ENCODE measurements at regions not wholly inside any gene's neighbourhood (a gene's known extent, or its start where the extent isn't known, plus 50 kb on each side); places are given as distances from the start of the nearest gene placed in this dataset.

- no peak for DNase-seq (ENCODE audit: low read depth in 1 of 2, low spot score in 1 of 2)
- no peaks in the 10 kb centered on the region for H3K4me1 ChIP-seq
- ATAC-seq: no peak
- WGBS (ENCODE audit: missing lambda C conversion rate): 21% methylated on average over 2 of the region's 2 CpGs
- H3K4me2 ChIP-seq: no peak overlapping the region
- no peak overlapping the region for H3K27ac ChIP-seq
- TF ChIP-seq NFE2L2 (conservative IDR thresholded peaks at IDR 0.05; ENCODE audit: low read length): no peak
- FAIRE-seq: no peak
- H3K4me3 ChIP-seq: no peak overlapping the region
- CTCF ChIA-PET: interaction anchor here (0.8 kb wide), 1 partner anchor 18 kb away, joined by 3 read pairs; no protein-coding TSS in a partner anchor
- POLR2A ChIA-PET: no interaction called here
- H3K9me3 ChIP-seq: no peaks in the 10 kb centered on the region
Observed at GRCh38 chr10:51007781-51008180, 66.5 kb upstream of the PRKG1 start.

GRCh38 chr10:51008346-51008745, 65.9 kb upstream of the PRKG1 start:
- Histone ChIP-seq H3K4me2 (no peak overlapping the region), H3K4me1 (no peaks in the 10 kb centered on the region), H3K27ac (no peak overlapping the region), H3K4me3 (no peak overlapping the region), H3K9me3 (no peaks in the 10 kb centered on the region)
- POLR2A ChIA-PET: no interaction called here
- WGBS (ENCODE audit: missing lambda C conversion rate): 13% methylated on average over 3 of the region's 3 CpGs
- FAIRE-seq (no peak), ATAC-seq (no peak), DNase-seq (ENCODE audit: low read depth in 1 of 2, low spot score in 1 of 2) (no peak)
- TF ChIP-seq EP300 (IDR thresholded peaks at IDR 0.05) (no peak), NPAS2 (CRISPR knock-in tag; IDR thresholded peaks at IDR 0.05; ENCODE audit: borderline replicate concordance) (no peak), ZSCAN20 (CRISPR knock-in tag; IDR thresholded peaks at IDR 0.05) (no peak), GATA3 (IDR thresholded peaks at IDR 0.05; ENCODE audit: borderline replicate concordance) (no peak), KDM5A (IDR thresholded peaks at IDR 0.05) (no peak), NFE2L2 (conservative IDR thresholded peaks at IDR 0.05; ENCODE audit: low read length) (no peak), RCOR1 (IDR thresholded peaks at IDR 0.05; ENCODE audit: low read depth, low read length) (no peak), HOXB5 (CRISPR knock-in tag; IDR thresholded peaks at IDR 0.05) (no peak), EHF (CRISPR knock-in tag; IDR thresholded peaks at IDR 0.05) (no peak), MYC (IDR thresholded peaks at IDR 0.05; ENCODE audit: borderline replicate concordance, low read length) (no peak), HES2 (IDR thresholded peaks at IDR 0.05) (no peak), NR3C1 (IDR thresholded peaks at IDR 0.05) (no peak), E2F6 (IDR thresholded peaks at IDR 0.05; ENCODE audit: borderline replicate concordance, low read depth) (no peak), RARB (CRISPR knock-in tag; IDR thresholded peaks at IDR 0.05) (no peak), MAX (IDR thresholded peaks at IDR 0.05) (no peak), ZC3H11A (IDR thresholded peaks at IDR 0.05) (no peak), ZNF302 (CRISPR knock-in tag; IDR thresholded peaks at IDR 0.05) (no peak), ZFP36 (IDR thresholded peaks at IDR 0.05; ENCODE audit: borderline replicate concordance, partially characterized antibody) (no peak), REST (IDR thresholded peaks at IDR 0.05) (no peak), BHLHE40 (IDR thresholded peaks at IDR 0.05; ENCODE audit: low read depth, low read length) (no peak)
- CTCF ChIA-PET: interaction anchor here (0.8 kb wide), 1 partner anchor 19 kb away, joined by 3 read pairs; no protein-coding TSS in a partner anchor

GRCh38 chr10:51010977-51011376, 63.3 kb upstream of the PRKG1 start:
- DNase-seq (ENCODE audit: low read depth in 1 of 2, low spot score in 1 of 2) (peak; percentile 38 to 40), FAIRE-seq (no peak), ATAC-seq (peak; percentile 62 to 75; a peak in 4 of 6 replicates)
- ChIA-PET CTCF (no interaction called here), POLR2A (no interaction called here)
- no peaks in the 10 kb centered on the region for H3K4me1 ChIP-seq
- no peak overlapping the region for H3K4me2 ChIP-seq
- WGBS (ENCODE audit: missing lambda C conversion rate): 0% methylated on average over 2 of the region's 2 CpGs
- H3K4me3 ChIP-seq: no peak overlapping the region
- no peak overlapping the region for H3K27ac ChIP-seq
- no peaks in the 10 kb centered on the region for H3K9me3 ChIP-seq
- TF ChIP-seq POLR2AphosphoS2 (conservative IDR thresholded peaks at IDR 0.05; ENCODE audit: low read length) (no peak), NFE2L2 (conservative IDR thresholded peaks at IDR 0.05; ENCODE audit: low read length) (no peak), TP53 (CRISPR knock-in tag; IDR thresholded peaks at IDR 0.05) (no peak), MAX (IDR thresholded peaks at IDR 0.05) (no peak), PHF8 (IDR thresholded peaks at IDR 0.05; ENCODE audit: borderline replicate concordance, low read depth) (no peak), MAZ (IDR thresholded peaks at IDR 0.05; ENCODE audit: borderline replicate concordance, low read depth, low read length) (no peak), EHMT2 (IDR thresholded peaks at IDR 0.05; ENCODE audit: low read depth) (no peak), HMGXB4 (CRISPR knock-in tag; IDR thresholded peaks at IDR 0.05; ENCODE audit: borderline replicate concordance) (no peak), RAD21 (conservative IDR thresholded peaks at IDR 0.05 in 1 of 2, IDR thresholded peaks at IDR 0.05 in 1 of 2) (peak; percentile 36 to 61; a peak in 2 of 5 replicates), FOSB (CRISPR knock-in tag; IDR thresholded peaks at IDR 0.05) (no peak), ZC3H11A (IDR thresholded peaks at IDR 0.05) (no peak), NR3C1 (IDR thresholded peaks at IDR 0.05) (no peak), CHD2 (IDR thresholded peaks at IDR 0.05; ENCODE audit: low read length, partially characterized antibody) (no peak)

Data from A549 (cell line).